Activated T-cell treated with anti-CD3 and anti-CD28 coated beads, Interleukin-2, amount 50 U/mL, for 4 hours (primary cell): ENCODE measurements at regions not wholly inside any gene's neighbourhood (a gene's known extent, or its start where the extent isn't known, plus 50 kb on each side); places are given as distances from the start of the nearest gene placed in this dataset.
A peak's percentile ranks its signal among the peaks of the same experiment; 100 is the strongest.
"Not testable (repeated sequence)": the region's sequence is repeated elsewhere in the genome, so short reads cannot be mapped to it uniquely, and the experiment has no call there.

Experiments used
- ATAC-seq, 2 donors: fragments of 200-7000 bp; cut with Tn5 transposase; one replicate each; pipeline ENCODE4 v1.10.0; 2021
- DNase-seq: peaks from one replicate; pipeline ENCODE4 v3.0.0-alpha.2; 2020
- H3K27me3 Mint-ChIP-seq: one replicate; pipeline ENCODE4 v1.8.0; 2021; ENCODE audit warnings: low read depth, mixed read lengths
- H3K36me3 Mint-ChIP-seq: one replicate; pipeline ENCODE4 v1.8.0; 2022; ENCODE audit warnings: mixed read lengths; ENCODE audit not compliant: insufficient read depth
- H3K4me1 Mint-ChIP-seq: one replicate; pipeline ENCODE4 v1.8.0; 2021; ENCODE audit warnings: low read depth, mixed read lengths
- H3K4me3 Mint-ChIP-seq: one replicate; pipeline ENCODE4 v1.8.0; 2021; ENCODE audit warnings: mild to moderate bottlenecking, moderate library complexity, mixed read lengths
- H3K9me3 Mint-ChIP-seq: one replicate; pipeline ENCODE4 v1.8.0; 2021; ENCODE audit warnings: mixed read lengths

GRCh38 chr9:87357600-87357999, 140.1 kb upstream of the DAPK1 start:
- Mint-ChIP-seq H3K4me1 (no peaks in the 10 kb centered on the region), H3K27me3 (peaks cover 31% of the 10 kb centered on the region), H3K36me3 (no peaks in the 10 kb centered on the region), H3K9me3 (peaks cover 17% of the 10 kb centered on the region), H3K4me3 (no peak overlapping the region)
- no peak for DNase-seq
- ATAC-seq: no peak

- peaks cover 26% of the 10 kb centered on the region for H3K27me3 Mint-ChIP-seq
- H3K36me3 Mint-ChIP-seq: no peaks in the 10 kb centered on the region
- no peaks in the 10 kb centered on the region for H3K4me1 Mint-ChIP-seq
- H3K4me3 Mint-ChIP-seq: no peak overlapping the region
- peaks cover 17% of the 10 kb centered on the region for H3K9me3 Mint-ChIP-seq
- ATAC-seq (no peak), DNase-seq (no peak)
Measured at GRCh38 chr9:87359264-87359663, 138.4 kb upstream of the DAPK1 start.

- Mint-ChIP-seq H3K4me3 (no peak overlapping the region), H3K27me3 (peaks cover 26% of the 10 kb centered on the region), H3K4me1 (no peaks in the 10 kb centered on the region), H3K36me3 (no peaks in the 10 kb centered on the region), H3K9me3 (peaks cover 17% of the 10 kb centered on the region)
- ATAC-seq: no peak
- DNase-seq: no peak
Measured at GRCh38 chr9:87359958-87360601, 137.6 kb upstream of the DAPK1 start.

- no peak for DNase-seq
- no peak for ATAC-seq
- Mint-ChIP-seq H3K9me3 (no peaks in the 10 kb centered on the region), H3K27me3 (peaks cover 12% of the 10 kb centered on the region), H3K4me3 (no peak overlapping the region), H3K4me1 (peaks cover 3% of the 10 kb centered on the region), H3K36me3 (no peaks in the 10 kb centered on the region)
Measured at GRCh38 chr9:87370049-87370685, 127.5 kb upstream of the DAPK1 start.

GRCh38 chr9:87371795-87372355, 125.8 kb upstream of the DAPK1 start:
- Mint-ChIP-seq H3K27me3 (peaks cover 15% of the 10 kb centered on the region), H3K4me1 (peaks cover 3% of the 10 kb centered on the region), H3K9me3 (no peaks in the 10 kb centered on the region), H3K4me3 (no peak overlapping the region), H3K36me3 (no peaks in the 10 kb centered on the region)
- DNase-seq (no peak), ATAC-seq (no peak)

- DNase-seq: no peak
- ATAC-seq: no peak
Measured at GRCh38 chr9:87372356-87372851, 125.3 kb upstream of the DAPK1 start.

GRCh38 chr9:87374023-87374919, 123.4 kb upstream of the DAPK1 start:
- not testable (repeated sequence) for H3K4me1 Mint-ChIP-seq, DNase-seq, H3K9me3 Mint-ChIP-seq, H3K36me3 Mint-ChIP-seq, H3K4me3 Mint-ChIP-seq
- H3K27me3 Mint-ChIP-seq: peaks cover 12% of the 10 kb centered on the region
- ATAC-seq: peak; percentile 85 to 86

More at GRCh38 chr9:87372356-87372851, 125.3 kb upstream of the DAPK1 start:
- H3K4me3 Mint-ChIP-seq: no peak overlapping the region
- H3K27me3 Mint-ChIP-seq: peaks cover 15% of the 10 kb centered on the region
- H3K36me3 Mint-ChIP-seq: no peaks in the 10 kb centered on the region
- no peaks in the 10 kb centered on the region for H3K9me3 Mint-ChIP-seq
- peaks cover 3% of the 10 kb centered on the region for H3K4me1 Mint-ChIP-seq

GRCh38 chr9:87375397-87376073, 122.1 kb upstream of the DAPK1 start:
- H3K4me1 Mint-ChIP-seq: peaks cover 3% of the 10 kb centered on the region
- no peak for ATAC-seq
- H3K9me3 Mint-ChIP-seq: no peaks in the 10 kb centered on the region
- DNase-seq: no peak
- H3K27me3 Mint-ChIP-seq: peaks cover 12% of the 10 kb centered on the region
- H3K4me3 Mint-ChIP-seq: no peak overlapping the region
- no peaks in the 10 kb centered on the region for H3K36me3 Mint-ChIP-seq

GRCh38 chr9:87378676-87379075, 119.0 kb upstream of the DAPK1 start:
- DNase-seq (no peak), ATAC-seq (no peak)
- no peaks in the 10 kb centered on the region for H3K36me3 Mint-ChIP-seq
- H3K9me3 Mint-ChIP-seq: no peaks in the 10 kb centered on the region
- H3K4me1 Mint-ChIP-seq: peaks cover 3% of the 10 kb centered on the region
- H3K4me3 Mint-ChIP-seq: no peak overlapping the region
- peaks cover 8% of the 10 kb centered on the region for H3K27me3 Mint-ChIP-seq

GRCh38 chr9:87379300-87379699, 118.4 kb upstream of the DAPK1 start:
- H3K36me3 Mint-ChIP-seq: no peaks in the 10 kb centered on the region
- ATAC-seq: no peak
- DNase-seq: no peak

GRCh38 chr9:87381050-87381711, 116.5 kb upstream of the DAPK1 start:
- Mint-ChIP-seq H3K27me3 (peaks cover 4% of the 10 kb centered on the region), H3K36me3 (no peaks in the 10 kb centered on the region), H3K4me3 (no peak overlapping the region), H3K9me3 (no peaks in the 10 kb centered on the region), H3K4me1 (no peaks in the 10 kb centered on the region)
- ATAC-seq (no peak), DNase-seq (no peak)

More at GRCh38 chr9:87379300-87379699, 118.4 kb upstream of the DAPK1 start:
- H3K4me1 Mint-ChIP-seq: no peaks in the 10 kb centered on the region
- no peak overlapping the region for H3K4me3 Mint-ChIP-seq
- peaks cover 5% of the 10 kb centered on the region for H3K27me3 Mint-ChIP-seq
- H3K9me3 Mint-ChIP-seq: no peaks in the 10 kb centered on the region

- H3K4me1 Mint-ChIP-seq: no peaks in the 10 kb centered on the region
- peaks cover 2% of the 10 kb centered on the region for H3K27me3 Mint-ChIP-seq
- no peaks in the 10 kb centered on the region for H3K36me3 Mint-ChIP-seq
- ATAC-seq (no peak), DNase-seq (no peak)
- no peak overlapping the region for H3K4me3 Mint-ChIP-seq
- no peaks in the 10 kb centered on the region for H3K9me3 Mint-ChIP-seq
Measured at GRCh38 chr9:87381746-87382145, 115.9 kb upstream of the DAPK1 start.

- ATAC-seq (no peak), DNase-seq (no peak)
- Mint-ChIP-seq H3K4me3 (no peak overlapping the region), H3K36me3 (no peaks in the 10 kb centered on the region), H3K9me3 (no peaks in the 10 kb centered on the region), H3K27me3 (peaks cover 2% of the 10 kb centered on the region), H3K4me1 (no peaks in the 10 kb centered on the region)
Measured at GRCh38 chr9:87382900-87383299, 114.8 kb upstream of the DAPK1 start.
